ENCODE measurements at regions not wholly inside any gene's neighbourhood (a gene's known extent, or its start where the extent isn't known, plus 50 kb on each side); places are given as distances from the start of the nearest gene placed in this dataset.

DNA sequence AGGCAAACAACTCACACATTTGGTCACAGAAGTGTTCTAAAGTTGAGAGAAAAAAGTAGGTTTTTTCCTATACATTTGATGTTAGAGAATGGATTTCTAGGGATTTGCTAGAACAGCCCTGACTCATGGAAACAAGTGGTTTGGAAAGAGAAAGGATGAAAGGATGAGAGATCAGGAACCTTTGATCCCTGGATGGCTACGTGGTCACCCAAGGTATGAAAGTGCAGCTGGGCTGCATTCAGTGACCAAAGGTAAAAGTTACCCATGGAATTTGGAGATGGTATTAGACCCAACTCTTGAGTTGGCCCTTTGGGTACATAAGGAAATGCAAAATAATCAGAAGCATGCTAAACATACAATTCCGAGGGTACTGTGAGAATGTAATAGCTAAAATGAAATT, 61.3 kb upstream of the SPIN1 start:
- no peak for DNase-seq

DNA sequence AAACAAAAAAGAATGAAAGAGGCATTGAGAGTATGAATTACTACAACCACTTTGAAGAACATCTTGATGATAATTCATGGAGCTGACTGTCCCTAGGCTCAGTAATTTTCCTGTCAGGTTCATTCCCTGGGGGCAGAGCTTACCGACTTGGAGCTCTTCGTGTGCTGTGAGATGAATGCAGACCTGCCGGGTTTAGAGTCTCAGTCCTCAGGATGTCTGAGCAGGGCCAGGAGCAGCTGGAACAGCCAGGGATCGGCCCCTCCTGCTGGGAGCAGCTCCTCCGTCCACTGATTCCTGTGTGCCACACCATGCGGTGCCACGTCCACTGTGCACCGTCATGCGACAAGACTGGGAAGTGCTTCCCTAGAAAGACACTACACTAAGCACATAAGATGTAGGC, 62.2 kb upstream of the SPIN1 start:
- DNase-seq = no peak

DNA sequence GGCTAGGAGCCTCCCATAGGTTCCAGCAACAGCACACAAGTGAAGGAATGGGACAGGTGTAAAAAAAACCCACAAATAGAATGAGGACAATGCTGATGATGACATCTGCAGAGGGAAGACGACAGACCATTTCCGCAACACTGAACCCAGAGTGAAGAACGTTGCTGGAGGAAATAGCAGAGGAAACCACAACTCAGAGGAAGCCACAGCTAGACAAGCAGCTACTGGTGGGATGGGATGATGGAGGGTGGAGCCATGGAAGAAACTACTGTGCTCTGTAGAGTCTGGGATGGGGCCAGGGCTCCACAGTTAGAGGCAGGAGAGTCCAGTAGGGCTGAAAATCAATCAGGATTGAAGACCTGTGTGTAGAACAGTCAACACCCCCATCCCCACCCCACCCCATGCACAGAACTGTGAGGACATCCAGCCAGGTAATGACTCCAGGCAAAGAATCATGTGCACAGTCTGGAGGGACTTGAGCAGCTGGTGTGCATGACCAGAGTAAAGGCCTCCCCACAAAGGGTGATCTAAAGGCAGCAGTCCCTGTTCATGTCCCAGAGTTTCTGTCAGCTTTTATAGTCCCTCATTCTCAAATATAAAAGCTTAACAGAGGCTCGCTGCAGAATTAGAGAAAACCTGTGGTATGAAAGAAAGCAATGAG, 65.2 kb upstream of the SPIN1 start:
- peak; percentile 71 for DNase-seq

DNA sequence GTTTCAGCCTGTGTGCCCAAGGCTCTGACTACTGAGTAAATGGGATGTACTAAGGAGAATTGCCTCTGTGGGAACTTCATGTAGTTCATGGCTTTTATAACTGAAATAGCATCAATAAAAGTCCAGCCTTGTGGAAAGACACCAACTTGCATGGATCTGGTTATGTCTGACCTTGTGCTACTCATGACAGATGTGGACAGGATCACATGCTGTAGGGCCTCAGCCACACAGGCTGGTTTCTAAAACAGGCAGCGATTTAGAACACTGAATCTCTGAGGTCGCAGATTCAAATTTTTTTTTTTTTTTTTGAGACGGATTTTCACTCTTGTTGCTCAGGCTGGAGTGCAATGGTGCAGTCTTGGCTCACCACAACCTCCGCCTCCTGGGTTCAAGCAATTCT, 66.5 kb upstream of the SPIN1 start:
- DNase-seq = no peak

DNA sequence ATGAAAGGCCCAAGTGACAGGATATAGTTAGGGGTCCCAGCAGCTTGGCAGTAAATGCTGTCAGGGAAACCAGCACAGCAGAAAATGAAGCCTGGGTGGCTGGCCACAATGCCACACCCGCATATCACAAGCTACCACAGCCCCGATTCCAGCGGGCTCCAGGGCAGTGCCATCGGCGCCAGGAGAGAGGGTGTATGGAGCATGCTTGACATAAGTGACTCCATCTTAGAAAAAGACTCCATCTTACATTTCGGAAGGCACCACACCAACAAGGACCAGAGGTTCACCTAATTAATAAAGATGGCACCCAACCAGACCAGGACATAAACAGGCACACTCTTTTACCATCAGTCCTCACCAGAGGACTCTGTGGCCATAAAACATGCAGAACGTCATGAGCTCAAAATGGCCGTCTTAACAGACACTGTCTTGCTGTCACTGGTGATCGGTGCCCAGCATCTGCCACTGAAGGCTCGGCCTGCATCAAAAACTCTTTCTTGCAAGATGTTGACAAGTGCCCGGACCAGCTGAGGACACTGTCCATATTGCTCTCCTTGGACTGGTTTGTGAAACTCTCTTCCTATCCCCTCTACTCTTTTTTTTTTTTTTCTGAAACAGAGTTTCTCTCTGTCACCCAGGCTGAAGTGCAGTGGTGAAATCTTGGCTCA, 67.4 kb upstream of the SPIN1 start:
- DNase-seq = no peak

DNA sequence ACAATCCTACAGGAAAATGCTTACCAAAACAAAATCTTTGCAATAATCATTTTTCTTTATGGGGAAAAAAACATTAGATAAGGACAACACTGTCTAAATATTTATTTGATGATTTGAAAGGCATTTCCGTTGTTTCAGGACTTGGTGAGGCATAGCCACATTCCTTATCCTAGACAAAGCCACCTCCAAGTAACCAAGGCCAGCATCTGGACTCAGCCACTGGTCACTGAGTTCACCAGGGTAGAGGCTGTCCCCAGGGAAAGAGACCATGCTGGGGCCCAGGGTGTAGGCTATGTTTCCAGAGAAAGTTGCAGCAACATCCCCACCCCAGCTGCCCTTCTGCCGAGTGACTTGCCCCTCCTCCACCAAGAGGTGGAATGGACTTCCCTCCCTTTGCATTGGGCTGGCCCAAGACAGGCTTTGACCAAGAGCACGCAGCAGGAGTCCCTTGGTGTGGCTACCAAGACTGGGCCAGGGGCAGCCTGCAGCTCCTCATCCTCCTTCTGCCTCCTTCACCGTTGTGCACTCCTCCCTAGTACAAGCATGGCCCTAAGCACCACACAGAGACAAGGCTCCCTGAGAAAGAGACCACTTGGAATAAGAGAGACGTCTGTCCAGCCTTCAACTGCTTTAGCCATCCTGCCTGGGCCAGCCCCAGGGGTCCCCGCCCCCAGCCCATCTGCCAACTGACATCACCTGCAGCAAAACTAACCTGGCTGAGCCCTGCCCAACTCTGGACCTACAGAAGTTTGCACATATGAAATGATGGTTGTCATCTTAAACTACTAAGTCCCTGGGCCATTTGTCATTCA, 68.1 kb upstream of the SPIN1 start:
- DNase-seq = no peak

DNA sequence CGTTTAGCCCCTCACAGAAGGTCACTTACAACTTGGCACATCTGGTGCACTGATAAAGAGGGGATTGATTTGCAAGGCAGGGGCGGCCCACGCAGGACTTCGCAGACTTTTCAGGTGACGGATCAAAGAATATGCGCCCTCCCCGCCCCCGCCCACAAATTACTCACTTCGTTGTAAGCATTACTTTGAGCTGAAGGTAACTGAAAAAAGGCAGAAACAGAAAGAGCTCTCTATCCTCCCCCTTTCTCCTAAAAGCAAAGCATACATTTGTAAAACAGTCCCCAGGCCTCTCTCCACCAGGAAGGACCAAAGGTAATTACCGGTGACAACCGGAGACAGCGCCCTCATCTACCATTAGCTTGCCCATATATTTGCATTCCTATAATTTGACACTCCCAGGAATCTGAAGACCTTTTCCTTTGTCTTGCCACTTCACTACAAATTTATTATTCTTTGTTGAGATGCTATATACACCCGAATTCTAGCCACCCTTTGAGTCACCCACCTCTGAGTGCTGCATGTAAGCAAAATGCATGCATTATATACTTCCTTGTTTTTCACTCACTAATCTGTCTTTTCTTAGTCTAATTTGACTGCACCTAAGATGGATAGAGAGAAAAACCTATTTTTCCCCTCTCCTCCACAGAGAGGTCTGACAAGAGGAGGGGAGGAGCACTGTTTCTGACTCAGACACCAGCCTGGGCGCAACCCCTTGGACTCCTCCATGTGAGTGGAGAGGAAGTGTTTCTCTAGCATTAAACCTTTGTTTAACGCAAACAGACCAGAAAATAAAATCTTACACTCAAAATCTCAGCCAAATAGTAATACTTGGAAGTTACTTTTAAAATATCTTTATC, 74.7 kb upstream of the SPIN1 start:
- DNase-seq = no peak

DNA sequence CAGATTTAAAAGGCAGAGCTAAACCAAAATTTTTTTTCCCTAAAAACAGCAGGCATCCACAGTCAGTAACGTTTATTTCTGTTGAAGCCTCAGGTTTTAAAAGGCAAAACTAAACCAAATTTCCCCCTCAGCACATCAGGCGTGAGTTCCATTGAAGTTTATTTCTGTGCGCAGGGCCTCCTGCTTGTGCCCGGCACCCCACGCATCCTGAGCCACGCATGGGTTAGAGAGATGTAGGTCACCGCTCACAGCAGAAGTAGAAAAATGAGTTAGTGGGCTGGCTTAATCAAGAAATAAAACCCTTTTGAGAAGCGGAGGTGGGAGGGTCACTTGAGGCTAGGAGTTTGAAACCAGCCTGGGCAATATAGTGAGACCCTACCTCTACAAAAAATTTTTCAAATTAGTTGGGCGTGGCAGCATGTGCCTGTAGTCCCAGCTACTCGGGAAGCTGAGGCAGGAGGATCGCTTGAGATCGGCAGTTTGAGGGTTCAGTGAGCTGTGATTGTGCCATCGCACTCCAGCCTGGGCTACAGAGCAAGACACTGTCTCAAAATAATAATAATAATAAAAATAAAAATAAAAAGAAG, 75.6 kb upstream of the SPIN1 start:
- no peak for DNase-seq

DNA sequence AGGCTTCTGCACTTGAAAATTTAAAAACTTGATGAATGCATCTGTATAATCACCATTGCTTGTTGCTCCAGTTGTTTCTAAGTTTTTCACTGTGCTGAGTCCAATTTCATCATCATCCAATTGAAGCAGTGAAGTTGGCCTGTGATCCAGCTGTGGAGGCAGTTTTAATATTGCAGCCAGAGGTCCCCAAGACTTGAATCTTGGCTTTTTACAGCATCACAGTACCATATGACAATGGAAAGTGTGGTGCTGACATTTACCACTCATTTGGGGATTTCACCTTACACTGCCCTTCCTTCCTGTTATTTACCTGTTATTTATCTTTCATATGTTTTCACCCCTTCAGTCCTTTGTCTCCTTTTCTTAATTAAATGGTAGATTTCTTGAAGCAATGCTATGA, 76.2 kb upstream of the SPIN1 start:
- no peak for DNase-seq

DNA sequence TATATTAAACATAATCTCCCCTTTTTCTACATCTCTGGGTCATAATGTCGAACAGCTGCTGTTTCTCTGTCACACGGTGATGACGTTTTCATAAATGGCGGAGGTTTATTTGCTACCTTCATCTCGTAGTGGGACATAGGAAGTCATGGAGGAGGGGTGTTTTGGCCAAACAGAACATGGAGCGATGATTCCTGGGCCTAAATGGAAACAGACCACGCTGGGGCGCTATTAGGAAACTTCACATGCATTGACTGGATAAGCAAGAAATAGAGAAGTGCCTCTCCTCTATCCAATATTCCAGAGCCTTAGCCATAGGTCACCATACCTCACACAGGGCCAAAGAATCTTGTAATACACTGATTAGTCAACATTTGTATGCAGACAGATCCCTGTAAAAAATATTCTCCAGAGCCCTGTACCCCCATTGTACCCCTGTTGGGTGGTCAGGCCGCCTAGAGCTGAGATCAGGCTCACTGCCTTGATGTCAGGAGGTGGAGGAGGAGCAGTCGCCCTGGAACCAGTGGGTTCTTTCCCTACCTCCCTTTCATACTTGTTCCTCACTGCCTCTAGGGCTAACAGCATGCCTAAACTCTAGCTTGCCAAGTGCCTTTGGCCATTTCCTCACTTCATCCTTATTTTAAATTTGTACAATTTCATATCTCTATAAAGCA, 77.8 kb upstream of the SPIN1 start:
- no peak for DNase-seq

DNA sequence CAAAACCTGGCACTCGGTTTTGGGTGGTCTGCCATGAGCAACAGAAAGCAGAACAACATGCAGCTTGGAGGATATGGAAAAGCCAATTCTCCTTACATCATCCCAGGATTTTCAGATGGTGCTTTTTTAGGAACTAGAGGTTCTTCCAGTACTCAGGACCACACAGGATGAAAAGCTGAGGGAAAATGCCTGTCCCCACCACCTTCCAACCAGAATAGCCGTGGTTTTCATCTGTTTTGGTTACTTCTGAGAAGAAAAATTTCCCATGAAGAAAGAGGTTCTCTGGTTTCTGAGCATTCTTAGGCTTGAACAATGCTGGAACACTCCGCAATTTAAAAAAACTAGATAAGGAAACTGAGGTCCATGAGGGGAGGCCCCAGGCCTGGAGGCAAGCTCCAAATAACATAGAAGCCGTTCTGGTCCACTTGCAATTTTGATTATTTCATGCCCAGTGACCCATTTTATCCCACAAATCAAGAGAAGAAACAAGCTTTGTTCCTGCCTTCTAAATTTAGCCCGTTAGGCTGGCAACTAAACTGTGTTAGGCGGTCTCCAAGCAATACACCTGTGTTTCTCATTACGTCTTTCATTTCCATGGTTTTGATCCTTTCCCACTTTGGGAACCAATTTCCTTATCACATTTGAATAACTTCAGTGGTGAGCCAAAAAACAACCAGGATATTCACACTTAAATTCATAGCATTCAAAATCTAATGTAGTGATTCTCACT, 79.2 kb upstream of the SPIN1 start:
- no peak for DNase-seq

DNA sequence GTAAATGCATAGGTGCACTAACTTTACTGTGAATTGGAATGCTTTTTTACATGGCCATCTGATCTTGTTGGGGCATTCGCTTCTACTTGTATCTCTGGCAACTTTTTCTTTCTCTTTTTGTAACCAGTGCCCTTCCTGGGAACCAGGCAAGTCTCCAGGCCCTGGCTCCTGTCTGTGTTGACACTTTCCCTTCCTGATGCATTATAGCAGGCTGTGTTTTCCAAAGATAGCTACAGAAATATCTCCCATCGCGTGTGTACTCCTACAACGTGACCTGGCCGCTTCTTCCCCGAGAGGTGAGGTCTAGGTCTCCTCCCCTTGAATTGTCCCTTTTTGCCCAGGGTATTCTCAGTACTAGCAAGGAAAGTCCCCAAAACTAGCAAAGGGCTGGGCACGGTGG, 81.1 kb upstream of the SPIN1 start:
- no peak for DNase-seq

DNA sequence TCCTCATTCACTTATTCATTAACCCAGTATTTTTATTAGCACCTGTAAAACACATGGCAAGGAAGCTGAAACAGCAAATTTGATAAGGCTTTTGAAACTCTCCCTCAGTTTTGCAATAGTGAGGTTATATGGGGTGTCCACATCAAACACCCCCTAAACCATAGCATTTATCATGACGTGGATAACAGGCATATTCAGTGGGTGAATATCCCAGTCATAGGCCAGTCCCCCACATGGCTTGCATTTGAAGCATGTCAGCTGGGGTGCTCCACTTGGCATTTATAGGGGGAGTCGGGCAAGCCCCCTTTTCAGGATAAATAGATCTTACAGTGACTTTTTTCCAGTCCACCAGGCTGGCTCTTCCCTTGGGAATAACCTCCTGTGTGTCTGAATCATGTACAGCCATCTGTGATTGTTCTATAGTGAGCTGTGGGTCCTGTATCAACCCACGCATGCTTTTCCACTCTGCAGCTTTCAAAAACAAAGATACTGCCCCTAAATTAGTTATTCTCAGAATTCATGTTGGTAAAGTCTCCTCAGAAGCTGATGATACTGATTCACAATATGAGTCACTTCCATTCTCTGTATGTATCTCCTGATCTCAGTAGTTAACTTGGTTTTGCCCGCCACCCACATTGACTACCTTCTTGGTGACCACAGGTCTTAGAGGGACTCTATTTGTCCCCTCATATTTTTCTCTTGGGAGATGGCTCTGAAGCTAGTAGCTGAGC, 84.4 kb upstream of the SPIN1 start:
- DNase-seq = no peak

DNA sequence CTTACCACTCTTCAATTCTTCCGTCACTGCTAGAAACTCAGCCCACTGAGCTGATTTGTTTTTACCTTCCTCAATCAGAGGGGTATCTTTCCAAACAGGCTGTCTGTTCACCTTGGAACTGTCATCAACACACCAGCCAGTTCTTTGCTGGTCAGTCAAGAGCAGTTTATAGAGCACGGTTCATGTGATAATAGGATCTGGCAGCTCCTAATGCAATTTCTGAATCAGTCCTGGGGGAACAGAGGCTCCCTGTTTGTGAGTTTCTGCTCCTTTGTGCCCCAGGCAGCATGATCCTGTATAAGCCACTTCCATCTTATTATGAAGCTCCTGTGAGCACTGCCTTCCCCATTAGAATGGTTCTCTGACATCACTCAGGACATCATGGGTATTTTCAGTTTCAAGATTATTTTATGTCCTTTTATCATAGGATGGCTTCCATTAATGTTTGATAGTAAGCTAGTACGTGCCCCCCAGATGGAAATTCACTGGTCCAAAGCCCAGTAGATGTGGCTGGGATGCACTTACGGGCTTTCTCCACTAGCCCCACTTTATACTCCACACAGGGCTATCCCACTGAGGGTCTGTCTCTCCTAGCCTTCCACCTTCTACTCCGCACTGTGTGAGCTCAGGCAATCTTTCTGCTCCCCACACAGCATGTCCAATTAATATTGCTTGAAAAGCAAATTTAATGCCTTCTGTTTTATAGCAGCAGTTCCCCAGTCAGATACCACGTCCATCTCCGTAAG, 85.5 kb upstream of the SPIN1 start:
- DNase-seq = no peak

DNA sequence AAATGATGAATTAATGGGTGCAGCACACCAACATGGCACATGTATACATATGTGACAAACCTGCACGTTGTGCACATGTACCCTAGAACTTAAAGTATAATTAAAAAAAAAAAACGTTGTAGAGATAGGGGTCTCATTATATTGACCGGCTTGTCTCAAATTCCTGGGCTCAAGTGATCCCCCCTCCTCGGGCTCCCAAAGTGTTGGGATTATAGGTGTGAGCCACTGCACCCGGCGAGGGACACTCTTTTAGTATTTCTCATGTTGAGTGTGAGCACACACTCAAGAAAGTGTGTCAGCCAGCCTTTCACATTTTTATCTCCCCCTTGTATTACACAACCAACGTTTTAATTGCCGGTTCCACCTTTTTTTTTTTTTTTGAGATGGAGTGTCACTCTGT, 87.7 kb upstream of the SPIN1 start:
- no peak for DNase-seq

DNA sequence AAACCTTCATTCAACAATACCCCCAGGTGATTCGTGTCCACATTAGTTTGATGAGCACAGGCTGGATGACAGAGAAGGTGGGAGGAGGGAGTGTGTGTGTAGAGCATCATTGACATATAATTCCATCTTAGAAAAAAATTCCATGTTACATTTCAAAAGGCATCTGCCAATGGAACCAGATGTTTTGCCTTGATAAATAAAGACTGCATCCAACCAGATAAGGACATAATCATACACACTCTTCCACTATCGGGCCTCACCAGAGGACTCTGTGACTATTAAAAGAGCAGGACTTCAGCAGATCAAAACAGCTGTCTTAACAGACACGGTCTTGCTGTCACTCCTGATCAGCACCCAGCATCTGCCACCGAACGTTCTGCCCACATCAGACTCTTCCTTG, 96.4 kb upstream of the SPIN1 start:
- DNase-seq = no peak

DNA sequence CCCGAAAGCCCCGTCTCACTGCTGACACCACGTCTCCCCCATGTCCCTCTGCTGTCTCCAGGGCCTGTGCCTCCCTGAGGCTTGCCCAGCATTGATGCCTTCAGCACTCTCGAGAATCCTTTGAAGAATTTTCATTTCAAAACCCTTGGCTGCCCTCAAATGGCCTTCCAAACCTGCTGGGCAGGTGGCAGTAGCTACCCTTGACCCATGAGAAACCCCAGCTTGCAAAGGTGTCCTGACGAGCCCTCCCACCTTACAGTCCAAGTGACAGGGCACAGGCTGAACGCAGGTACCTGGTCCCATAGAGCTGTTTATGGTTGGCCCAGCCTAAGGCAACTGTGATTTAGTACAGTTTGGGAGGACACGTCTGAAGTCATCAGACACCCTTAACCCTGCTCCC, 97.2 kb upstream of the SPIN1 start:
- DNase-seq = no peak

DNA sequence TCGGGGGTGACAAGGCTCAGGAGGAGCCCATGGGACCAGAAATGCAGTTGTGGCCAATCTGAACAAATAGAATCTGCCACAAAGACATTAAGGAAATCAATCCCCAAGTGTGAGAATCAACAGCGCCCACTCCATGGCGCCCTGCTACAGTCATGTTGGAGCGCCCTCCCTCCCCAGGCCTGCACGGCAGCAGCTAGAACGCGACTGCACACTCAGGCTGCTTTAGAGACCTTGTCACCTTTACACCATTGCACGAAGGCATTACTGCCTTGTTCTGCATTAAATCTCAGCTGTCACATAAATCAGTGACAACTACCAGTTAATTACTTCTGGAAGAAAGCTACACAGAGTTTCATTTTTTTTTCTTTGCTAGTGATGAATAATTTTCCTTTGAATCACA, 98.7 kb upstream of the SPIN1 start:
- no peak for DNase-seq

DNA sequence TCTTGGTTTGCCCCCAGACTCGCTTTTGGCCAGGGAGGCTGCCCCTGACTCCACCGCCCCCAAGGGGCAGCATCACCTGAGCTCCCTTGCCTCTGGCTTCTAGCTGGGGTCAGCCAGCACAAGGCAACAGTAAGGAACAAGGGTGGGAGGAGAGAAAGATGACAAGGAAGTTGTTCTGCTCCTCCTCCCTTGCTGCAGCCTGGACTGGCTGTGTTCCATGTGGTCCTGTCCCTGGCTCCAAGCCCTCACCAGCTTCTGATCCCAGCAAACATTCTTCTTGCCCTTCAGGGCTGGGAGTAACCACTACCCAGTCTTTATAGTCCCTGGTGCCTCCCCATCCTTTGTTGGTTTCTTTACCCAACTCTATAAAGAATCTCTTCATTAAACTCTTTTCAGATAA, 100.3 kb upstream of the SPIN1 start:
- DNase-seq = no peak

DNA sequence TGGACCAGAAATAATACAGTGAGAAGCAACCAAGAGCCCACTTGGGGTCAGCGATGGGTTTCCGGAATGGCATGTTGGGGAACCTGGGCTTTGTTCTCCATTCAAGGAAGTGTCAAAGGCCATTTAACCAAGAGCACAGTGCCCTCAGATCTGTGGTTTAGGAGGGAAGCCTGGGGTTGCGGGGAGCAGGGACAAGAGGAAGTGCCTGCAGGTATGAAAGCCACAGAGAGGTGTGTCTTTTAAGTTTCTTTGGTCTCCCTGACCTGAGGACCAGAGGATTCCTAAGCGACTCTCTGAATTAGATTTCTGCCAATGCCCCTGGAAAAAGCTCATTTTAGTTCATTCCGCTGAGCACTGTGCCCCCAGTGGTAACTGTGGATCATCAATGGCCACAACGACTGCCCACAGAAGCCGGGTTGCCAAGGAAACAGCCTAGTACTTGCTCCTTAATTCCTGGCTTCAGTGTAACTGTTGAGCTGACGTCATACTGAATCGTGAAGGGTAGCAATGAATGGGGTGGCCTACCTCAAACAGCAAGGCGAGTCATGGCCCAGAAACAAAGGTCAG, 107.3 kb upstream of the SPIN1 start:
- no peak for DNase-seq
